Thoracic aorta (tissue), 2 donors: ENCODE measurements at regions not wholly inside any gene's neighbourhood (a gene's known extent, or its start where the extent isn't known, plus 50 kb on each side); places are given as distances from the start of the nearest gene placed in this dataset.

ENCODE experiments used
- ATAC-seq: fragments of 150-250 bp; one replicate; pipeline ENCODE4 v1.8.0; 2017; ENCODE audit warnings: low read depth; ENCODE audit not compliant: insufficient number of reproducible peaks, low FRiP score
- DNase-seq: peaks from one replicate; pipeline ENCODE4 v3.0.0-alpha.2; 2020; ENCODE audit warnings: low spot score
- H3K27ac ChIP-seq, 2 donors: fragments of 200-600 bp; sonication (generic); 1 replicate in 1 of 2; 2 replicates in 1 of 2; pipeline ENCODE4 v1.5.1; 2016; ENCODE audit warnings: mild to moderate bottlenecking in 2 of 2, moderate library complexity in 2 of 2
- H3K27me3 ChIP-seq: fragments of 200-600 bp; sonication (generic); replicated peaks from 2 replicates; pipeline ENCODE4 v1.6.0; 2016; ENCODE audit warnings: mild to moderate bottlenecking; ENCODE audit not compliant: insufficient read depth
- H3K36me3 ChIP-seq: fragments of 200-600 bp; sonication (generic); one replicate; pipeline ENCODE4 v1.5.1; 2016
- H3K4me1 ChIP-seq, 2 donors: fragments of 200-600 bp; sonication (generic); 1 replicate in 1 of 2; 2 replicates in 1 of 2; pipeline versions ENCODE4 v1.5.1 to v1.6.0; 2016; ENCODE audit warnings: low read depth in 2 of 2, mild to moderate bottlenecking in 1 of 2; ENCODE audit not compliant: control insufficient read depth in 1 of 2
- H3K4me3 ChIP-seq: fragments of 200-600 bp; sonication (generic); 2 replicates; pipeline ENCODE4 v1.5.1; 2016; ENCODE audit warnings: mild to moderate bottlenecking
- H3K9me3 ChIP-seq: fragments of 200-600 bp; sonication (generic); 2 replicates; pipeline ENCODE4 v1.5.1; 2016
- TF ChIP-seq, protein P1 (sequence below): fragments of 200-600 bp; sonication (generic); IDR thresholded peaks from one replicate; pipeline ENCODE4 v1.5.1; 2019; ENCODE audit warnings: antibody characterized with exemption

DNA sequence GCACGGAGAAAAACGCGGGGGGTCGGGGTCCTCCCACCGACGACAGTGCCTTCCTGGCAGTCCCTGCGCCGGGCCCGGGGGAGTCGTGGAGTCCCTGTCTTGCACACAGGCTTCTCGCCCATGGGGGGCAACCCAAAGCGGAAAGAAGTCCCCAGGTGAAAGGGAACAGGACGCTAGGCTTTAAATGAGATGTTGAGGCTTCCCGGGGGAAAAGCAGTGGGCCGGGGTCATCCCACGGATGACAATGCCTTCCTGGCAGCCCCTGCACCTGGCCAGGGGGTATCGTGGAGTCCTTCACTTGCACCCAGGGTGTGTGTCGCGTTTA, 162.9 kb upstream of the ALG10B start:
- TF ChIP-seq, protein P1, sequence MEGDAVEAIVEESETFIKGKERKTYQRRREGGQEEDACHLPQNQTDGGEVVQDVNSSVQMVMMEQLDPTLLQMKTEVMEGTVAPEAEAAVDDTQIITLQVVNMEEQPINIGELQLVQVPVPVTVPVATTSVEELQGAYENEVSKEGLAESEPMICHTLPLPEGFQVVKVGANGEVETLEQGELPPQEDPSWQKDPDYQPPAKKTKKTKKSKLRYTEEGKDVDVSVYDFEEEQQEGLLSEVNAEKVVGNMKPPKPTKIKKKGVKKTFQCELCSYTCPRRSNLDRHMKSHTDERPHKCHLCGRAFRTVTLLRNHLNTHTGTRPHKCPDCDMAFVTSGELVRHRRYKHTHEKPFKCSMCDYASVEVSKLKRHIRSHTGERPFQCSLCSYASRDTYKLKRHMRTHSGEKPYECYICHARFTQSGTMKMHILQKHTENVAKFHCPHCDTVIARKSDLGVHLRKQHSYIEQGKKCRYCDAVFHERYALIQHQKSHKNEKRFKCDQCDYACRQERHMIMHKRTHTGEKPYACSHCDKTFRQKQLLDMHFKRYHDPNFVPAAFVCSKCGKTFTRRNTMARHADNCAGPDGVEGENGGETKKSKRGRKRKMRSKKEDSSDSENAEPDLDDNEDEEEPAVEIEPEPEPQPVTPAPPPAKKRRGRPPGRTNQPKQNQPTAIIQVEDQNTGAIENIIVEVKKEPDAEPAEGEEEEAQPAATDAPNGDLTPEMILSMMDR = no peak
- DNase-seq (no peak), ATAC-seq (no peak)
- Histone ChIP-seq H3K36me3 (no peaks in the 10 kb centered on the region), H3K4me3 (no peak overlapping the region), H3K4me1 (no peaks in the 10 kb centered on the region), H3K9me3 (no peaks in the 10 kb centered on the region), H3K27me3 (no peaks in the 10 kb centered on the region), H3K27ac (no peak overlapping the region)

DNA sequence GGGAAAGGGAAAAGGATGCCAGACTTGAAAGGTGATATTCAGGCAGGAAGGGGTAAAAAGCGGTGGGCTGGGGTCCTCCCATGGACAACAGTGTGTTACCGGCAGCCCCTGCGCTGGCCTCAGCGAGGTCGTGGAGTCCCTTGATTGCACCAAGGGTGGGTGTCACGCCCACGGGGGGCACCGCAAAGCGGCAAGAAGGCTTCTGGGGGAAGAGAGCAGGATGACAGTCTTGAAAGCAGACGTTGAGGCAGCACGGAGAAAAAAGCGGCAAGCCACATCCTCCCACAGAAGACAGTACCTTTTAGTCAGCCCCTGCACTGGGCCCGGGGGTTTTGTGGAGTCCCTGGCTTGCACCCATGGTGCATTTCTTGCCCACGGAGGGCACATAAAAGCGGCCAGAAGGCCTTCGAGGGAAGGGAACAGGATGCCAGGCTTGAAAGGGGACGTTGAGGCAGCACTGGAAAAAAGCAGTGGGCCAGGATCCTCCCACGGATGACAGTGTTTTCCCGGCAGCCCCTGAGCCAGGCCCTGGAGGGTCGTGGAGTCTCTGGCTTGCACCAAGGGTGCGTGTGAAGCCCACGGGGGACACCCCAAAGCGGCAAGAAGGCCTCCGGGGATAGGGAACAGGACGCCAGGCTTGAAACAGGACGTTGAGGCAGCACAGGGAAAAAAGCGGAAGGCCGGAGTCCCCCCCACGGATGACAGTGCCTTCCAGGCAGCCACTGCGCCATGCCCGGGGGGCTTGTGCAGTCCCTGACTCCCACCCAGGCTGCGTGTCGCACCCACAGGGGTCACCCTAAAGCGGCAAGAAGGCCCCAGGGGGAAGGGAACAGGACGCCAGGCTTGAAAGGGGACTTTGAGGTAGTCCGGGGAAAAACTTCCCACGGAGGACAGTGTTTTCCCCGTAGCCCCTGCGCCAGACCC, 162.2 kb upstream of the ALG10B start:
- no peaks in the 10 kb centered on the region for H3K4me1 ChIP-seq
- no peak overlapping the region for H3K4me3 ChIP-seq
- DNase-seq (no peak), ATAC-seq (no peak)
- H3K27me3 ChIP-seq = no peaks in the 10 kb centered on the region
- H3K36me3 ChIP-seq = no peaks in the 10 kb centered on the region
- H3K27ac ChIP-seq = no peak overlapping the region
- no peaks in the 10 kb centered on the region for H3K9me3 ChIP-seq
- TF ChIP-seq, protein P1 = no peak

DNA sequence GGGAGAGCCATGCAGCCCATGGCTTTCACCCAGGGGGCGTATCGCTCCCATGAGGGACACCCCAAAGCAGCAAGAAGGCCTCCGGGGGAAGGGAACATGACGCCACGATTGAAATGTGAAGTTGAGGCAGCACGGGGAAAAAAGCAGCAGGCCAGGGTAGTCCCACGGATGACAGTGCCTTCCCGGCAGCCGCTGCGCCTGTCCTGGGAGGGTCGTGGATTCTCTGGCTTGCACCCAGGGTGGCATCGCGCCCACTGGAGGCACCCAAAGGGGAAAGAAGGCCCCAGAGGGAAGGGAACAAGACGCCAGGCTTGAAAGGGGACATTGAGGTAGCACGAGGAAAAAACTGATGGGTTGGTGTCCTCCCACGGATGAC, 161.6 kb upstream of the ALG10B start:
- Histone ChIP-seq H3K9me3 (no peaks in the 10 kb centered on the region), H3K4me3 (no peak overlapping the region), H3K4me1 (no peaks in the 10 kb centered on the region), H3K27me3 (no peaks in the 10 kb centered on the region), H3K36me3 (no peaks in the 10 kb centered on the region), H3K27ac (no peak overlapping the region)
- TF ChIP-seq, protein P1 = no peak
- DNase-seq (no peak), ATAC-seq (no peak)

DNA sequence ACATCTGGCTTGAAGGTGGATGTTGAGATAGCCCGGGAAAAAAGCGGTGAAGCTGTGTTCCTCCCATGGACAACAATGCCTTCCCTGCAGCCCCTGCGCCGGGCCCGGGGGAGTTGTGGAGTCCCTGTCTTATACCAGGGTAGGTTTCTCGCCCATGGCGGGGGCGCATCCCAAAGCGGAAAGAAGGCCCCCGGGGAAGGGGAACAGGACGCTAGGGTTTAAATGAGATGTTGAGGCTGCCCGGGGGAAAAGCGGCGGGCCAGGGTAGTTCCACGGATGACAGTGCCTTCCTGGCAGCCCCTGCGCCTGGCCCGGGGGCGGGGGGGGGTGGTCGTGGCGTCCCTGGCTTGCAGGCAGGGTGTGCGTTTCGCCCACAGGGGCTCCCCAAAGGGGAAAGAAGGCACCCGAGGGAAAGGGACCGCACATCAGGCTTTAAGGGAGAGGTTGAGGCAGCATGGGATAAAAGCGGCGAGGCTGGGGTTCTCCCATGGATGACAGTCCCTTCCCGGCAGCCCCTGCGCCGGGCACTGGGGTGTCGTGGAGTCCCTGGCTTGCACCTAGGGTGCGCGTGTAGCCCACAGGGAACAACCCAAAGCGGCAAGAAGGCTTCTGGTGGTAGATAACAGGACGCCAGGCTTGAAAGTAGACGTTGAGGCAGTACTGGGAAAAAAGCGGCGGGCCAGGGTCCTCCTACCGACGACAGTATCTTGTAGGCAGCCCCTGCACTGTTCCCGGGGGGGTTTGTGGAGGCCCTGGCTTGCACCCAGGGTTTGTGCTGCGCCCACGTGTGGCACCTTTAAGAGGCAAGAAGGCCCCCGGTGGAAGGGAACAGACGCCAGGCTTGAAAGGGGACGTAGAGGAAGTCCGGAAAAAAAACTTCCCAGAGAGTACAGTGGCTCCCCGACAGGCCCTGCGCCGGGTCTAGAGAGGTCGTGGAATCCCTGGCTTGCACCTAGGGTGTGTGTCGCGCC, 160.8 kb upstream of the ALG10B start:
- no peak for DNase-seq
- H3K27me3 ChIP-seq = no peaks in the 10 kb centered on the region
- ATAC-seq = no peak
- H3K27ac ChIP-seq = no peak overlapping the region
- H3K9me3 ChIP-seq = no peaks in the 10 kb centered on the region
- H3K4me1 ChIP-seq = no peaks in the 10 kb centered on the region
- H3K36me3 ChIP-seq = no peaks in the 10 kb centered on the region
- H3K4me3 ChIP-seq = no peak overlapping the region
- TF ChIP-seq, protein P1 = no peak
